ENCODE measurements at regions not wholly inside any gene's neighbourhood (a gene's known extent, or its start where the extent isn't known, plus 50 kb on each side); places are given as distances from the start of the nearest gene placed in this dataset.

GRCh38 chr6:14269436-14269835 lies 151.9 kb downstream of the CD83 start:
- ChIA-PET SMC1A (ENCODE audit: uncharacterized antibody, unreplicated experiment) (interaction anchor here (1.4 kb wide), 1 partner anchor 16 kb away, joined by 3 read pairs; no protein-coding TSS in a partner anchor), CTCF (no interaction called here), RAD21 (ENCODE audit: unreplicated experiment) (interaction anchor here (0.6 kb wide), 1 partner anchor 1031 kb away, joined by 3 read pairs; no protein-coding TSS in a partner anchor), POLR2A (no interaction called here)
- H3K36me3 ChIP-seq (ENCODE audit: control insufficient read depth in 2 of 2, insufficient read depth in 2 of 2, low read length in 1 of 2), result no peaks in the 10 kb centered on the region
- BruUV-seq (replicated peaks), result no TSS peak
- intact Hi-C loops (cut with micrococcal nuclease; ENCODE audit: unreplicated experiment) (no loop called here), in situ Hi-C loops (cut with MboI) (no loop called here)
- peaks cover 4% of the 10 kb centered on the region; the same call in 2 of the 3 replicates for H3K9me3 ChIP-seq (replicated peaks; ENCODE audit: control insufficient read depth, insufficient read depth, low read length)
- no peak overlapping the region for H3K9ac ChIP-seq (ENCODE audit: control insufficient read depth, insufficient read depth, low read length)
- H3K27ac ChIP-seq (ENCODE audit: control insufficient read depth, insufficient read depth), result no peak overlapping the region
- ATAC-seq (no peak), DNase-seq (ENCODE audit: low read depth, low spot score) (no peak), FAIRE-seq (no peak)
- no peak overlapping the region for H3K4me3 ChIP-seq
- no peaks in the 10 kb centered on the region for H3K79me2 ChIP-seq (ENCODE audit: control insufficient read depth, insufficient read depth, low read length)
- H3K4me2 ChIP-seq (ENCODE audit: control insufficient read depth, insufficient read depth), result no peak overlapping the region
- H4K20me1 ChIP-seq (ENCODE audit: control insufficient read depth, insufficient read depth), result no peaks in the 10 kb centered on the region
- no peak for TF ChIP-seq ESRRA (IDR thresholded peaks at IDR 0.05; ENCODE audit: low read length)
- no peak for TF ChIP-seq ETV6 (conservative IDR thresholded peaks at IDR 0.05 in 1 of 2, IDR thresholded peaks at IDR 0.05 in 1 of 2; ENCODE audit: borderline replicate concordance in 1 of 2, low read depth in 1 of 2)
- TF ChIP-seq CHD2 (IDR thresholded peaks at IDR 0.05; ENCODE audit: borderline replicate concordance, low read depth, low read length), result no peak
- TF ChIP-seq FOXK2 (IDR thresholded peaks at IDR 0.05), result no peak
- no peak for TF ChIP-seq ATF7 (IDR thresholded peaks at IDR 0.05; ENCODE audit: low read depth)
- no peak for TF ChIP-seq USF2 (IDR thresholded peaks at IDR 0.05; ENCODE audit: borderline replicate concordance, low read depth, low read length)
- no peak for TF ChIP-seq CEBPZ (IDR thresholded peaks at IDR 0.05; ENCODE audit: low read depth, low read length)
- no peak for TF ChIP-seq STAT1 (conservative IDR thresholded peaks at IDR 0.05)
- no peak for TF ChIP-seq CHD4 (IDR thresholded peaks at IDR 0.05)
- H2AFZ ChIP-seq (ENCODE audit: control insufficient read depth, low read depth, low read length), result no peak overlapping the region
- no peaks in the 10 kb centered on the region for H3K27me3 ChIP-seq (replicated peaks in 1 of 2; ENCODE audit: control insufficient read depth in 2 of 2, insufficient read depth in 2 of 2, low read length in 1 of 2)
- H3K4me1 ChIP-seq (ENCODE audit: control insufficient read depth, insufficient read depth, low read length), result no peaks in the 10 kb centered on the region
- WGBS (ENCODE audit: insufficient coverage, insufficient replicate concordance, low lambda C conversion rate, missing lambda C conversion rate), result 0% methylated on average over 2 of the region's 2 CpGs

Measured in GM12878 (cell line).